ENCODE measurements at regions not wholly inside any gene's neighbourhood (a gene's known extent, or its start where the extent isn't known, plus 50 kb on each side); places are given as distances from the start of the nearest gene placed in this dataset.

DNA sequence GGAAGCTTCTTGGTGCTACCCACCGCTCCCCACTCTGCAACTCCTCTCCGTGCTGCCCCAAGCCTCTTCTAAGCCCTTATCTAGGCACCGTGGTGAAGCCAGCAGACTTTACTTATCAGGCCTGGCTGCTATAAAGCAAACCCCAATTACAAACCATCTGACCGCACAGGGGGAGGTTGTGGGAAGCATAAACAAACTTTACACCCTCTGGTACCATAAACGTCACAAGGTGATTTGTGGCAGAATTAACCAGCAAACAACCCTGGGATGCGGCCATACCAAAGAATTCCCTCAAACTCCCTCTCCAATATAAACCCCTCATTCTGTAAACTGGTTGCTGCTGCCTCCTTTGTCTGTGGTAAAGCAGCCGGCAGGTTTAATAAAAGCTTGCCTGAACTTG, 55.2 kb downstream of the MAGEC2 start:
- DNase-seq (ENCODE audit: low read depth) = no peak

DNA sequence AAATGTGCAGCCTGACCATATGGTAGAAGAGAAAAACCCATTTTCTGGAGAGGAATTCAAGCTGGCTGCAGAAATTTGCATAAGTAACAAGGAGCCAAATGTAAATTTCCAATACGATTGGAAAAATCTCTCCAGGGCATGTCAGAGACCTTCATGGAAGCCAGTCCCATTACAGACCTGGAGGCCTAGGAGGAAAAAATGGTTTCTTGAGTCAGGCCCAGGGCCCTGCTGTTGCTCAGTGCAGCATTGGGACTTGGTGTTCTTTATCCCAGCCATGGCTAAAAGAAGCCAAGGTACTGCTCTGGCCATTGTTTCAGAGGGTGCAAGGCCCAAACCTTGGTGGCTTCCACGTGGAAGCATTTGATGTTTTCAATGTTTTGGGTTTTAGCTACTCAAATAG, 70.6 kb downstream of the MAGEC2 start:
- DNase-seq (ENCODE audit: low read depth) = no peak

DNA sequence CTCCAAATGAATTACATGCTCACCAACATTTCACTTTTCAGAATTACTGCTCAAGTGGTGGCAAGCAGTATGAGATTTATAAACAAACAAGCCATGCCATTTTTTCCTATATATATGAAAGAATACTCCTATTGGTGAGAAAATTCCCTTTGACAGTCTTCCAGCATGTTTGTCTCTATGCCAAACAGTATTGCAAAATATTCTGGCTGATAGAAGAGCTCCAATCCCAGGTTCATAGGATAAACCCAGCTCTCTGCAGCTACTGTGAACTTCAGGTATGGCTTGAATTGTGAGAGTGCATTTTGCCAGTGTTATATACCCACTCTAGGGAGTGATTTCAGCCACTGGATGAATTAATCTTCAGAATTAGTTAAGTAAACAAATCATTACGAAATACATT, 108.8 kb downstream of the MAGEC2 start:
- DNase-seq (ENCODE audit: low read depth) = no peak

DNA sequence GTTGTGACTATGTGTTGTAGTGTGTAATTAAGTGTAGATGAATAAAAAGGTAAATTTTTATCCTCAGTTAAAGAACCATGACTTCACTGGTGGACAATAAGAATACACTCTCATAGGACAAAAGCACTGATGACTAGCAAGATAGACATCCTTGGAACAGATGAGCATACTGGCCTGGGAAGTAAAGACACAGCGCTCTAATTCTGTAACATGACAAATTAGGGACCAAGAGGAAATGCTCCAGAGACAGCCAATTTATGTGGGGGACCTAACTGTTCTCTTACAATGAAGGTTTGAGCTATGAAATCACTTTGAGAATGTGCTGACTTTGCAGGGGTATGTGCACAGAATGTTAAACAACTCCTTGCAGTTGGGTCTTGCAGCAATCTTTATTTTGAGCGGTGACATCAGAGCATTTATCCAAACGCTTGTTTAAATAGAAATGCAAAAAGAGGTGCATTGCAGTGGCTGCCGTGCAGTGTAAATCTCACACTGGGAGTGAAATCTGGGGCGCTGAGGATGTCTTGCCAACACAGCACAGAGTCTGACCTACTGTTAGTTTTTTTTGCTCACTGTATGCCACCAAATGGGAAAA, 109.3 kb downstream of the MAGEC2 start:
- peak; percentile 27 for DNase-seq (ENCODE audit: low read depth)

DNA sequence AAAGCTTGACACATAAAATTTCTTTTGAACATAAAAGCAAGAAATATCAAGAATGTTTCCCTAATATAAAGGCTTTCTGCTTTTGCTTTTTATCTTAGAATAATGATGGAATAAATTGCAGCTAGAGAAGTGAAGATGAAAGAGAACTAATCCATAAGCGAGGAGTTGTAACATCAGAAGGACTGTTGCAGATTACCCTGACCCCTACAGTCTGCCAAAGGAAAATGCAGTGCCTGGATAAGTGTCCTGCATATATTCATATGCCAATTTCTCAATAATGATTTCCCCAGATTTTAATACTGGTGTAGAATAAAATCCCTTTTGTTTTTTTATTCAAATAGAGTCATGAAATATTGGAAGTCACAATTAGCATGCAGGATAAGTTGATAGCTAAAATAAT, 115.9 kb downstream of the MAGEC2 start:
- peak; percentile 42 for DNase-seq (ENCODE audit: low read depth)

DNA sequence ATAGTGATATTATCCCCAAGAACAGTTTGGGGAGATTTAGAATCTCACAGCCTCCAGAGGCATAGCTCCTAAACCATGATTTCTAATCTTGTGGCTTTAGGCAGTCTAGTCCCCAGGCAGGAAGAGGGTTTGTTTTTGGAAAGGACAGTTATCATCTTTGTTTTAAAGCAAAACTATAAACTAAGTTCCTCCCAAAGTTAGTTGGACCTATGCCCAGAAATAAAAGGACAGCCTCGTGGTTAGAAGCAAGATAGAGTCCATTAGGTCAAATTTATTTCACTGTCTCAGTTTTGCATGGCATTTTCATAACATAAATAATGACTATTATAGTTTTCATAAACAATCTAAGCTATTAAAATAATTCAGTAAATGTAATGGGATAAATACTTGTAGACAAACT, 120.5 kb downstream of the MAGEC2 start:
- DNase-seq (ENCODE audit: low read depth) = peak; percentile 52

DNA sequence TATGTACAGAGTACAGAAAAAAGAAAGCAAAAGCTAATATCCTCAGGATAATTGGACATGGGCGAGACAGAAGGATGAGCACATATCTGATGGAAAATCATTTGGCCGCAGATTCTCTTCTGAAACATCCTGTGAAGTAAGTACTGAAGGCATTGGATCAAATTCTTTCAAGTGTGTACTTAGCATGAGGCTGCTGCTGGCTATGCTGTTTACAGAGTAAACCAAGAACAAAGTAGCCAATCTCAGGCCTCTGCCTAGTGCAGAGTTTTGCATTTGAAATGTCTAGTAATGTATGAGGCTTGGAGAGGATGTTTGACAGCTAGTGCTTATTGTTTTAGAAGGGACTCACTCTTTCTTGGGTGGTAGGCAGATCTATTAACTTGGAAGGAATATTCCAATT, 128.5 kb downstream of the MAGEC2 start:
- DNase-seq (ENCODE audit: low read depth) = peak; percentile 31

DNA sequence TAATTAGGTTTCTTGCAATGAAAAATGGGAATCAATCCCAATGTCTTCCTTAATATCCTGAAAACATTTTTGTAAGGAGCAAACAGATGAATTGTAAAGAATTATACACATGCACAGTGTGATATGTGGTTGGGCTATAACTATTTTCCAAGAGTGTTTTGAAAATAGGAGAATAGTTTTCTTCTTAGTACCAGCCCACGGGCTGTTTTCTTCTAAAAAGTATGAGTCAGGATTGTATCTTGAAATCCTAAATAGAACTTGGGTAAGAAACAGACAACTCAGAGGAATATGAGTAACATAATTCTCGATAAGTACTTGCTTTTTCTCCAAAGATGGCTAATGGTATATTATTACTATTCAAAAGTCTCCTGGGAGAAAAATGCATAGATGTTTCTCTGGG, 136.7 kb downstream of the MAGEC2 start:
- DNase-seq (ENCODE audit: low read depth) = peak; percentile 57

DNA sequence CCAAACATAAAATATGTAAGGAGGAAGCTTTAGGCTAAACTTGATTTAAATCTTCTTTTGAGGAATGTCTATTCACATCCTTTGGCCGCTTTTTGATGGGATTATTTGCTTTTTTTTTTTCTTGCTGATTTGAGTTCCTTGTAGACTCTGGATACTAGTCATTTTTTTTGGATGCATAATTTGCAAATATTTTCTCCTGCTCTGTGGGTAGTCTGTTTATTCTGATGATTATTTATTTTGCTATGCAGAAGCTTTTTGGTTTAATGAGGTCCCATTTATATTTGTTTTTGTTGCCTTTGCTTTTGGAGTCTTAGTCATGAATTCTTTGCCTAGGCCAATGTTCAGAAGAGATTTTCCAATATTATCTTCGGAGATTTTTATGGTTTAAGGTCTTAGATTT, 144.9 kb downstream of the MAGEC2 start:
- DNase-seq (ENCODE audit: low read depth) = peak; percentile 69

DNA sequence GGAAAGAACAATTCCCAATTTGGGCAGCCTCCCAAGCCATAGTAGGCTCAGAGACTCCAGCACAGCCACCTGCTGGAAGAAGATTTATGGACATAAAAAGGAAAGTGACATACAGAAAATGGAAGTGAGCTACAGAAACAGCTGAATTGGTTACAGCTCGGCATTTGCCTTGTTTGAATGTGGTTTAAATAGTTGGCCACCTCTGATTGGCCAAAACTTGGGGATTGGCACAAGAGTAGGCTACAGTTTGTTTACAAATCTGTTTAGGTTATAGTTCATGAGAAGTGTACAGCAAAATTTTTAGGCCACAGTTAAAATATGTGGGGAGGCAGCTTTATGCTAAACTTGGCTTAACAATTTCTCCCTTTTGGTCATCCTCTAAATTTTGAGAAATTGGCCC, 150.4 kb downstream of the MAGEC1 start:
- DNase-seq (ENCODE audit: low read depth) = no peak

DNA sequence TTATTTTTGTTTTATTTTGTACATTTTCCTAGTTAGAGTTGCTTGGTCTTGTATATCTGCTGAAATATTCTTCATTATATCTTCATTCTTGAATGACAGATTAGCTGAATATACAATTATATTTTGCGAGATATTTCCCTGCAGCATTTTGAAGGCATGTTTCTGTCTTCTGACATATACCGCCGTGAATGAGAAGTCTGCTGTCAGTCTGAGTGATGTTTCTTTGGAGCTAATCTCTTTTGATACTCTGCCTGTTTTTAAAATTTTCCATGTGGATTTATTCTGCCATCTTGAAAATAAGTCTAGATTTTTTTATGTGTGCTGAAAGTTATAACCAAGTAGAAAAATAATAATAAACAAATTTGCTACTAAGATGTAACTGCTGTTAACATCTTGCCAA, 148.5 kb downstream of the MAGEC1 start:
- no peak for DNase-seq (ENCODE audit: low read depth)

DNA sequence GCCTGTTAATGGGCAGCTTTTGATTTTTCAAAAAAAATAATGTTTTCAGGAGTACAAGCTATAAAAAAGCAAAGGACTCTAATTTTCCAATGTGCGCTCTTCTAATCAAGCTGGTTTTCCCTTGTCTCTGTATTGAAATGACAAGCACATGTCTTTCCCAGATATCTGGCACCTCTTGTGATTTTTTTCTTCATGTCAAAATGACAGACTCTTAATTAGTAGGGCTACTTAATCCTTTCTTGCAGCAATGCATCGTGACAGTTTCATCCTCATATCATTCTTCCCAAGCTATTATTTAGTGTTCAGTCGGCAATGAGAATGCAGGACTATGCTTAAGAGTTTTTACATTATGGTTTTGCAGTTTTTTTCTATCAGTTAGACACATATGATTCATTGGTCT, 139.5 kb downstream of the MAGEC1 start:
- no peak for DNase-seq (ENCODE audit: low read depth)

DNA sequence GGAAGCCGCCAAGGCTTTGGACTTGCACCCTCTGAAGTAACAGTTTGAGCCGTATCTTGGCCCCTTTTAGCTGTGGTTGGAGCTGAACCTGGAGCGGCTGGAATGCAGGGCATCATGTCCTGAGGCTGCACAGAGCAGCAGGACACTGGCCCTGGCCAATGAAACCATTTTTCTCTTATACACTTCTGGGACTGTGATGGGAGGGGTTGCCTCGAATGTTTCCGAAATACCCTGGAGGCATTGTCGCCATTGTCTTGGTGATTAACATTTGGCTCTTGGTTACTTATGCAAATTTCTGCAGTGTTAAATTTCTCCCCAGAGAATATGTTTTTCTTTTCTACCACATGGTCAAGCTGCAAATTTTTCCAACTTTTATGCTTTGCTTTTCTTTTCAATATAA, 137.2 kb downstream of the MAGEC1 start:
- no peak for DNase-seq (ENCODE audit: low read depth)

DNA sequence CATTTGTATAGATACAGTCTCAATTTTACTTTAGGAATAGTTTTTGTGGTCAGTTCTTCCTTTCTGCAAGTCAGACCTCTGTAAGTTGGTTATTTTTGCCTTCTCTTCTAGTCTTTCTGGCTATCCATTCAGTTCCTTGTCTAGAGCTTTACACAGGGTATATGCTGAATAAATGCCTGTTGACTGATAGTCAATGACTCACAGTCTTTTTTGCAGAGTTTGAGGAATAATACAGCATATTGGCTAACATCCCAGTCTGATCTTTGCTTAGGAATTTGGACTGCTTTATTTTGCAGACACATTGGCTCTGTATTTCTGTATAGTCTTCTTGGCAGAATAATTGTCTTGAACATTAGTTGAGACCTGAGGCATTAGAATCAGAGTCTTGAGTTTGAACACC, 132.4 kb downstream of the MAGEC1 start:
- peak; percentile 68 for DNase-seq (ENCODE audit: low read depth)

DNA sequence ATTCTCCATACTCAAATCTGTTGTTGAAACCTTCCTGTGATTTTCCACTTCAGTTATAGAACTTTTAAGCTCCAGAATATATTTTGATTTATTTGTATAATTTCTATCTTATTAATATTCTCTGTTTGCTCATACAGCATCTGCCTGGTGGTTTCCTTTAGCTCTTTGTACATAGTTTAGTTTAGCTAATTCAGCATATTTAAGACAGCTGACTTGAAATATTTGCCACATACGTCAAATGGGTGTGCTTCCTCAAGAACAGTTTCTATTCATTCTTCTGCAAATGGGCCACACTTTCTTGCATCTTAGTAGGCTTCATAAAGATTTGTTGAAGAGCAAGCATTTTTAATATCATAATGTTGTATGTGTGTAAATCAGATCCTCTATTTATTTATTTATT, 101.8 kb downstream of the MAGEC1 start:
- no peak for DNase-seq (ENCODE audit: low read depth)

DNA sequence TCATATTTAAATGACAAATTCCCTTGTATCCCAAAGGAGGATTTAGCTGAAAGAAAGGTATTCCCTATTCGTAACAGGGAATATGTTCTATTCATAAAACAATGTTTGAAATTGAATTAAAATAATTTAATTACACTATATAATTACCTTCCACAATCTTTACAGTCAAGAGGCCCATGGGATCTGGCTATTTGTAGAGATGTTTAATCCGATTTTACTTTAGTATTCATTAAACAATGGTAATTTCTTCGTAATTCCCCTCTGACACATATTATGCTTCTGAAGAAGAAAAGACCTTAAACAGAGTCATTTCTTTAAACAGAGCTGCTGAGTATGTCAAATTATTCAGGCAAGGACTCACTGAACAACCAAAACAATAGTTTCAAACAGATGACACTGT, 98.8 kb downstream of the MAGEC1 start:
- DNase-seq (ENCODE audit: low read depth) = no peak

DNA sequence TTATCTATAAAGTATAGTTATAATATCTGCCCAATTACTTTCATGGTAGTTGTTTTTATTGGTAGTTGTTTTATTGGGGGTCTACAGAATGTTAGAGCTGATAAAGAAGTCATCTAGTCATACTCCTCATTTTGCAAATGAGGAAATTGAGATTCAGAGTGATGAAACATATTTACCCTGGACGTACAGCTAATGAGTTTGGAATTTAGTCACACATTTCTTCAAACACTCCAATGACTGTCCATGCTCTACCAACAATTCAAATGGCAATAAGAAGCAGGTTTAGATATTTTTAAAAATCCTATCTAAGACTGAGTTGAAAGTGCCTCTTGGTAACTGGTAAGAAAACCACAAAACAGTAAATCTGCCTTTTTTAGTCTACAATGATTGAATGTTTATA, 98.2 kb downstream of the MAGEC1 start:
- peak; percentile 50 for DNase-seq (ENCODE audit: low read depth)

DNA sequence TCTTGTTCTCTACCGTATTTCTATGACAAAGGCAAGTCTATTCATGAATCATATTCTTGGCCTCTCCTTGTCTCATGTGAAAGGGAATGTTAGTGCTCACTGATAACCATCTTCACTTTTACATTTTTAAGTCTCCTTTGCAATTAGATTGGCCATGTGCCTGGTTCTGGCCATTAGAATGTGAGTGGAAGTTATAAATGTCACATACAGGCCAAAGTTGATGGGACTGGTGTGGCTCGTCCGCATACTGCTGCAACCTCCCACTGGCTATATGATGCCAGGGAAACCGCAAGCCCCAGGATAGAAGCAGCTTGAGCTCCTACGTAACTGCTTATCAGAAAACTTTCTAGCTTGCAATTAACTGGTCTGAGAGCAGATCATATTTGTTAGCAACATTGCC, 86.1 kb downstream of the MAGEC1 start:
- DNase-seq (ENCODE audit: low read depth) = peak; percentile 89

DNA sequence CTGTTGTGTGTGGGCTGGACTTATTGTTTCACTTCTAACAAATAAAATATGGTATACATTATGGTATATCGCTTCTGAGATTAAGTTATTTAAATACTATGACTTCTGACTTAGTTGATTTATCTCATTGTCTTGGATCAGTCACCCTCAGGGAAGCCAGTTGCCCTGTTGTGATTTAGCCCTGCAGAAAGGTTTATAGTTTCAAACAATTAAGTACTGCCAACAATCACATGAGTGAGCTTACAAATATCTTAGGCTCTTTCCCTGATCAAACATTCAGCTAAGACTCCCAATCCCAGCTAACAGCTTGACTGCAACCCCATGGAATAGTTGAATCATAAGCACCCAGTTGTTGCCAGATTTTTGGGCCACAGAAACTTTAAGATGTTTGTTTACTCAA, 85.4 kb downstream of the MAGEC1 start:
- peak; percentile 66 for DNase-seq (ENCODE audit: low read depth)

DNA sequence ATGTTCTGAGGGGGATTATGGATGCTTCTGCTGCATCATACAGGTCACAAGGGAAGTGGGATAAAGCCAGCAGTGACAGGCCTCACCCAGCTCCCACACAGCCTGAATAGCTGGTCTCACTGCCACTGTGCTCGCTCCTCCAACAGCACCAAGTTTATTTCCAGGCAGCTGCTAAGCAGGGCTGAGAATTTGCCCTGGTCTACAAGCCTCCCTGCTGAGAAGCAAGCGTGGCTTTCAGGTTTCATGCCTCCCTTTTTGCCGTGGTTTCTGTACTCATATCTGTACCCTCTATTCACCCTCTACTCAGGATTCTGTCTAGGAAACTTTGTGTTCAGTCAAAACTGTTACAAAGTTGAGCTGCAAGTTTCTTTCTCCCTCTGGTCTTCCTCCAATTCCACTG, 78.6 kb downstream of the MAGEC1 start:
- DNase-seq (ENCODE audit: low read depth) = no peak

DNA sequence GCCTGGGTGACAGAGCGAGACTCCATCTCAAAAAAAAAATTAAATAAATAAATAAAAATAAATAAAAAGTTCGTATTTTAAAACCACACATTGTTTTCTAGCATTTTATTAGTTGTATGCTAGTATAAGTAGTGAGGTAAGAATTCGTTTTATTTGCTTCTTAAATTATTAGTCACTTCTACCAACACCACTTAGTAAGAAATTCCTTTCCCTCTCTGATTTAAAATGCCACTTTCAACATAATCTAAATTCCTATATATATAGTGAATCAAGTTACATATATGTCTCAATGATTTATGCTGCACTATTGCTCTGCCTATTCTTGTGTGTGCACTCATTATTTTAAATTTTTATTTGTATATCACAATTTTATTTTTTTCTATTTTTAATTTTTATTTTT, 72.1 kb downstream of the MAGEC1 start:
- peak; percentile 14 for DNase-seq (ENCODE audit: low read depth)

DNA sequence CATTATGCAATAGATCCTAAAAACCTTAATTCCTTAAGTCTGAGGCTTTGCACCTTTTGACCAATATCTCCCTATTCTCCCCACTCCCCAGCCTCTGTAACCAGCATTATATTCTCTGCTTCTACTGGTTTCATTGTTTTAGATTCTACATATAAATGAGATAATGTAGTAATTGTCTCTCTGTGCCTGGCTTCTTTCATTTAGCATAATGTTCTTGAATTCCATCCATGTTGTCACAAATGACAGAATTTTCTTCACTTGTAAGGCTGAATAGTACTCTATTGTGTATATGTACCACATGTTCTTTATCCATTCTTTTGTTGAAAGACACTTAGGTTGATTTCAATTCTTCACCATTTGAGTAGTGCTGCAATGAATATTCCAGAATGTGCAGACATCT, 66.0 kb downstream of the MAGEC1 start:
- no peak for DNase-seq (ENCODE audit: low read depth)

DNA sequence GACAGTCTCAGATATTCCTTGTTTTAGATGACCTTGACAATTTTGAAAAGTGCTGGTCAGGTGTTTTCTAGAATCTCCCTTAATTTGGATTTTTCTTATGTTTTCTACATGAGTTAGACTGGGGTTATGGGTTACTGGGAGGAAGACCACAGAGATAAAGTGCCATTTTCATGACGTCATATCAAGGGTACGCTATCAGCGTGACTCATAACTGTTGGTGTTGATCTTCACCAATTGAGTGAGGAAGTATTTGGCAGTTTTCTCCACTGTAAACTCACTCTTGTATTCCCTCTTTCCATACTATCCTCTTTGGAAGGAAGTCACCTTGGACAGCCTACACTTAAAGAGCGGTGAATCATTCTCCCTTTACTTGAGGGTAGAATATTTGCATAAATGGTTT, 56.9 kb downstream of the MAGEC1 start:
- peak; percentile 2 for DNase-seq (ENCODE audit: low read depth)

Measured in EH (cell line).